Activated CD4-positive, alpha-beta T cell treated with anti-CD3 and anti-CD28 coated beads, Interleukin-10, Interleukin-2, amounts not matched to agents 100 ng/mL and 50 ng/mL, durations not matched to agents 16 hours and 8 hours (primary cell): ENCODE measurements at regions not wholly inside any gene's neighbourhood (a gene's known extent, or its start where the extent isn't known, plus 50 kb on each side); places are given as distances from the start of the nearest gene placed in this dataset.
"Not testable (repeated sequence)": the region's sequence is repeated elsewhere in the genome, so short reads cannot be mapped to it uniquely, and the experiment has no call there.

Source experiments
- DNase-seq: peaks from one replicate; pipeline ENCODE4 v3.0.0-alpha.2; 2020

- no peak for DNase-seq
These were observed 1000.0 kb upstream of the CELF2 start for GRCh38 chr10:10017716-10018115.

GRCh38 chr10:10020945-10021344 is 996.7 kb upstream of the CELF2 start:
- no peak for DNase-seq

- DNase-seq: no peak
These were observed 984.7 kb upstream of the CELF2 start for GRCh38 chr10:10032991-10033390.

GRCh38 chr10:10038348-10038747 is 979.3 kb upstream of the CELF2 start:
- no peak for DNase-seq

- no peak for DNase-seq
These were observed 978.1 kb upstream of the CELF2 start for GRCh38 chr10:10039595-10039994.

GRCh38 chr10:10043083-10043482 is 974.6 kb upstream of the CELF2 start:
- DNase-seq: no peak

- DNase-seq: no peak
These were observed 972.5 kb upstream of the CELF2 start for GRCh38 chr10:10044922-10045764.

- DNase-seq: no peak
These were observed 972.0 kb upstream of the CELF2 start for GRCh38 chr10:10045765-10046028.

- no peak for DNase-seq
These were observed 970.2 kb upstream of the CELF2 start for GRCh38 chr10:10047426-10047825.

GRCh38 chr10:10053051-10053450 is 964.6 kb upstream of the CELF2 start:
- DNase-seq: no peak

- no peak for DNase-seq
These were observed 963.2 kb upstream of the CELF2 start for GRCh38 chr10:10054466-10054865.

- no peak for DNase-seq
These were observed 961.8 kb upstream of the CELF2 start for GRCh38 chr10:10055656-10056442.

- no peak for DNase-seq
These were observed 960.7 kb upstream of the CELF2 start for GRCh38 chr10:10056961-10057360.

- no peak for DNase-seq
These were observed 950.0 kb upstream of the CELF2 start for GRCh38 chr10:10067644-10068043.

- not testable (repeated sequence) for DNase-seq
These were observed 942.8 kb upstream of the CELF2 start for GRCh38 chr10:10074847-10075246.

- DNase-seq: no peak
These were observed 939.2 kb upstream of the CELF2 start for GRCh38 chr10:10078446-10078845.

- DNase-seq: no peak
These were observed 925.1 kb upstream of the CELF2 start for GRCh38 chr10:10092581-10092980.

- DNase-seq: no peak
These were observed 924.7 kb upstream of the CELF2 start for GRCh38 chr10:10093021-10093420.

- no peak for DNase-seq
These were observed 923.0 kb upstream of the CELF2 start for GRCh38 chr10:10094691-10095090.

GRCh38 chr10:10096296-10096695 is 921.4 kb upstream of the CELF2 start:
- DNase-seq: no peak

- no peak for DNase-seq
These were observed 920.8 kb upstream of the CELF2 start for GRCh38 chr10:10096898-10097297.

GRCh38 chr10:10101106-10101505 is 916.6 kb upstream of the CELF2 start:
- no peak for DNase-seq

GRCh38 chr10:10110844-10111490 is 906.7 kb upstream of the CELF2 start:
- DNase-seq: no peak

GRCh38 chr10:10118131-10118530 is 899.5 kb upstream of the CELF2 start:
- no peak for DNase-seq
